ENCODE measurements at regions not wholly inside any gene's neighbourhood (a gene's known extent, or its start where the extent isn't known, plus 50 kb on each side); places are given as distances from the start of the nearest gene placed in this dataset.

GRCh38 chr10:110446277-110446676, 51.4 kb upstream of the DUSP5 start:
- DNase-seq (ENCODE audit: low spot score): no peak
- no peaks in the 10 kb centered on the region for H3K79me2 ChIP-seq
- no peaks in the 10 kb centered on the region for H3K9me2 ChIP-seq (replicated peaks; ENCODE audit: insufficient read depth)
- H3K4me1 ChIP-seq (ENCODE audit: insufficient read depth): no peaks in the 10 kb centered on the region
- 68% methylated on average over 1 of the region's 1 CpG for WGBS (ENCODE audit: low lambda C conversion rate, missing lambda C conversion rate)
- H3K27ac ChIP-seq: no peak overlapping the region
- no peaks in the 10 kb centered on the region for H4K20me1 ChIP-seq (ENCODE audit: insufficient read depth, poor library complexity, severe bottlenecking)
- no peak overlapping the region for H2AFZ ChIP-seq
- TF ChIP-seq CTCF (IDR thresholded peaks at IDR 0.05; ENCODE audit: poor library complexity): no peak
- no peak for TF ChIP-seq EZH2 (IDR thresholded peaks at IDR 0.05; ENCODE audit: borderline replicate concordance)
- no peak for TF ChIP-seq EZH2phosphoT487 (IDR thresholded peaks at IDR 0.05; ENCODE audit: low read depth, severe bottlenecking, unreplicated experiment)
- no peak overlapping the region for H3K4me2 ChIP-seq
- H3K4me3 ChIP-seq: no peak overlapping the region
- H3K36me3 ChIP-seq (replicated peaks; ENCODE audit: insufficient read depth, low read depth): no peaks in the 10 kb centered on the region
- no peaks in the 10 kb centered on the region for H3K9me3 ChIP-seq (ENCODE audit: low read depth)
- H3K27me3 ChIP-seq: no peaks in the 10 kb centered on the region

- H3K4me3 ChIP-seq: no peak overlapping the region
- no peak for DNase-seq (ENCODE audit: low spot score)
- no peak overlapping the region for H3K27ac ChIP-seq
- H3K4me2 ChIP-seq: no peak overlapping the region
- no peaks in the 10 kb centered on the region for H3K79me2 ChIP-seq
- WGBS (ENCODE audit: low lambda C conversion rate, missing lambda C conversion rate): 71% methylated on average over 6 of the region's 6 CpGs
- no peaks in the 10 kb centered on the region for H3K9me2 ChIP-seq (replicated peaks; ENCODE audit: insufficient read depth)
- no peaks in the 10 kb centered on the region for H3K9me3 ChIP-seq (ENCODE audit: low read depth)
- H2AFZ ChIP-seq: no peak overlapping the region
- no peaks in the 10 kb centered on the region for H3K4me1 ChIP-seq (ENCODE audit: insufficient read depth)
- H3K36me3 ChIP-seq (replicated peaks; ENCODE audit: insufficient read depth, low read depth): no peaks in the 10 kb centered on the region
- no peaks in the 10 kb centered on the region for H3K27me3 ChIP-seq
- H4K20me1 ChIP-seq (ENCODE audit: insufficient read depth, poor library complexity, severe bottlenecking): no peaks in the 10 kb centered on the region
- TF ChIP-seq CTCF (IDR thresholded peaks at IDR 0.05; ENCODE audit: poor library complexity) (no peak), EZH2phosphoT487 (IDR thresholded peaks at IDR 0.05; ENCODE audit: low read depth, severe bottlenecking, unreplicated experiment) (no peak), EZH2 (IDR thresholded peaks at IDR 0.05; ENCODE audit: borderline replicate concordance) (no peak)
Measured at GRCh38 chr10:110446954-110447608, 50.6 kb upstream of the DUSP5 start.

GRCh38 chr10:110447886-110448285, 49.8 kb upstream of the DUSP5 start:
- WGBS (ENCODE audit: low lambda C conversion rate, missing lambda C conversion rate): 100% methylated on average over 1 of the region's 1 CpG
- no peaks in the 10 kb centered on the region for H3K4me1 ChIP-seq (ENCODE audit: insufficient read depth)
- no peaks in the 10 kb centered on the region for H3K9me2 ChIP-seq (replicated peaks; ENCODE audit: insufficient read depth)
- H3K79me2 ChIP-seq: no peaks in the 10 kb centered on the region
- TF ChIP-seq CTCF (IDR thresholded peaks at IDR 0.05; ENCODE audit: poor library complexity) (no peak), EZH2 (IDR thresholded peaks at IDR 0.05; ENCODE audit: borderline replicate concordance) (no peak), EZH2phosphoT487 (IDR thresholded peaks at IDR 0.05; ENCODE audit: low read depth, severe bottlenecking, unreplicated experiment) (no peak)
- H3K4me3 ChIP-seq: no peak overlapping the region
- H3K36me3 ChIP-seq (replicated peaks; ENCODE audit: insufficient read depth, low read depth): no peaks in the 10 kb centered on the region
- no peaks in the 10 kb centered on the region for H3K9me3 ChIP-seq (ENCODE audit: low read depth)
- H2AFZ ChIP-seq: no peak overlapping the region
- no peaks in the 10 kb centered on the region for H4K20me1 ChIP-seq (ENCODE audit: insufficient read depth, poor library complexity, severe bottlenecking)
- H3K27ac ChIP-seq: no peak overlapping the region
- no peak for DNase-seq (ENCODE audit: low spot score)
- H3K27me3 ChIP-seq: no peaks in the 10 kb centered on the region
- H3K4me2 ChIP-seq: no peak overlapping the region
